ENCODE measurements at regions not wholly inside any gene's neighbourhood (a gene's known extent, or its start where the extent isn't known, plus 50 kb on each side); places are given as distances from the start of the nearest gene placed in this dataset.
"Not testable (repeated sequence)": the region's sequence is repeated elsewhere in the genome, so short reads cannot be mapped to it uniquely, and the experiment has no call there.

GRCh38 chr9:31683116-31683515, 701.3 kb upstream of the ACO1 start:
- no peak for DNase-seq

DNA sequence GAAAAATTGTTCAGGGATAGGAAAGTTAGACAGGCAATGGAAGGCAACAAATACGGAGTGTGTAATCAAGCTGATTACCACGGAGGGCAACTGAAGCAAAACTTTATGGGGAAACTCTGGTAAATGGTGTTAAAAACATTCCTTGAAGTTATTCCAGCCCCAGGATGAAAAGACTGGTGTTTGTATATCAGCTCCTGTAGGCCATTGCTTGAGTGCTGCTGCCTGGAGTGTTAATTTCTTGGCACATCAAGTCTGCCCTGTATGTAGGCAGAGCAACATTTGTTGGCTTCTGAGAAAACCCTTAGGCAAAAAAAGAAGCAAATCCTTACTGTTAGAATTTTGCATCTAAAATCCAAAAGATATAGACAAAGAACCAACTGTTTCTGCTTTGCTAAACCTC, 686.5 kb upstream of the ACO1 start:
- no peak for DNase-seq

DNA sequence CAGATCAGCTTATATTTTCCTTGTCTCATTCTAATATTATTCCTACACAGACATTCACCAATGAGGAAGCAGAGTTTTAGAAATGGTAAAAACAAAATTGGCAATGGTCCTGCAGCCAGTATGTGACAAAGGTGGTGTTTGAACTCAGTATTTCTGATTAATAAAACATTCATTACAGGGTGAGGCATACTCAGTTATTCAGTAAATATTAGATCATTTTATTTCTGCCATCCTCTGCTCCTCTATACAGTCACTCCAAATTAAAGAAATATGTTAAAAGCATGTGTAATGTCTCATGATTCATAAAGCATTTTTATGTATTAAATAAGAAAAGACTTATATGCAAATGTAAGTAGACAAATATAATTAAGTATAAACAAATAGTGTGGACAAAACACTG, 684.6 kb upstream of the ACO1 start:
- no peak for DNase-seq

DNA sequence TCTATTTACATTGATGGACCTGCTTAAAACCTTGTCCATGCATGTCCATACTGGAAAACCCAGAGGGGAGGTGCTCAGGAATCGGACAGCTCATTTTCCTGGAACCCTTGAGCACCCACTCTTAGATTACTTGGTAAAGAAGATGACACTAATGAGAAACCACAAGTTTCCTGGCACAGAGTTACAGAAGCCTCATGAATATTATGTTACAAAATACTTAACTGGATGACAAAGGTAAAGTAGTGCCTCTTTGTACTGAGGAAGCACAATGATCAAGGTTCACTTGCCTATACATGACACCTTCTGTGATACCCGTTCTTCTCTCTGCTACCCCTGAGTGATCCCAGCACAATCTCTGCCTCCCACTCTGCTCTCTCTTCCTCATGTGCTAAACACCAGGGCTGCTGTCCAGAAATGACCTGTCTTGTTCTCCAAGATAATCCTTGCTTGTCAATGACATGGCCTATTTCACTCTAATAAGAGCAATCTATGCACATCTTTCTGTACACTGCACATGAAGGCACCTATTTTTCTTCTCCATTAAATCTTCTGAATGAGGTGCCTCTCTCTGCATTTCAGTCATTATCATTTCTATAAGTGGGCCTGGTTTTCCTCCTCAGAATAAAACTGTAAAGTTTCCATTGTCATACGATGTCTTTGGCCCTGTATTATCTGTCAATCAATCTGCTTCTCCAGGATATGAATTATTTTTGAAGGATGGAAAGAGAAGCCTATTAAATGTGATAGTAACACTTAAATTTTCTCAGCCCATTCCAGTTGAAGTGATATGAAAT, 684.0 kb upstream of the ACO1 start:
- no peak for DNase-seq

- DNase-seq, result no peak
Observed at GRCh38 chr9:31702957-31703356, 681.5 kb upstream of the ACO1 start.

- no peak for DNase-seq
Observed at GRCh38 chr9:31715250-31715649, 669.2 kb upstream of the ACO1 start.

GRCh38 chr9:31719262-31719661, 665.2 kb upstream of the ACO1 start:
- DNase-seq, result no peak

DNA sequence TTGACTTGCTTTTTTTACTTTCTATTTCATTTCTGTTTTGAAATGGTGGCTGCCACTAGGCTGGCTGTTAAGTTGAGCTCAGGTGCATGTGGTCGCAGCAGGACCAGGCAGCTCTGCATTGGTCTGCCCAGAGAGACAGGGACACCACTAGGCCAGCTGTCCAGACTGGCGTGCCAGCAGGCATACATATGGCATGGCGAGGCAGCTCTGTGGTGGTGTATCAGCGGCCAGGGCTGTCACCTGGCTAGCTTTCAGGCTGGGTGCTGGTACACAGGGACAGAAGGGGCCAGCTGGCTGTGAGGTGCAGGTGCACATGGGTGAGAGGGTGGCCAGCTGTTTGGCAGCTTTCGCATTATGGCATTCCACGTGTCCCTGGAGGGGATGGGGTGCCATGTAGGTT, 654.0 kb upstream of the ACO1 start:
- no peak for DNase-seq

- DNase-seq, result no peak
Observed at GRCh38 chr9:31733166-31733565, 651.3 kb upstream of the ACO1 start.

GRCh38 chr9:31736581-31737179, 647.8 kb upstream of the ACO1 start:
- no peak for DNase-seq

DNA sequence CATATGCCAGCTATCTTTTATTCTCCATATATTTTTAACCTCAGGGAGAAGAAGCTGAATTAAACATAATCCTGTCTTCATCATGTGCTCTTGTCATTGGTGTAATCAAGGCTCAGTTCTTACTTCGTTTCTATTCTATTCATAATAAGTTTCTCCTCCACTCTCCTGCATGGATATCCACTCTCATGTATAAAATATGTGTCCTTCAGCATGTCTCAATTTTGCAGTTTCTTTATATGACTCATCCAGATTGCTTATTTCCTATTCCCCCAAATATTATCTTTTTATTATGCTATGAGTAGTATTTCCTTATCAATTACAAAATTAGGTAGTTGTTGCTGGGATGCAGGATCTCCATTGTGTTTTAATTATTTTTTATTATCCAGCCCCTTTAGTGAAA, 643.7 kb upstream of the ACO1 start:
- no peak for DNase-seq

GRCh38 chr9:31744589-31744988, 639.9 kb upstream of the ACO1 start:
- no peak for DNase-seq

GRCh38 chr9:31745468-31745867, 639.0 kb upstream of the ACO1 start:
- DNase-seq, result no peak

GRCh38 chr9:31745886-31746285, 638.6 kb upstream of the ACO1 start:
- DNase-seq, result no peak

GRCh38 chr9:31753756-31754155, 630.7 kb upstream of the ACO1 start:
- DNase-seq, result no peak

DNA sequence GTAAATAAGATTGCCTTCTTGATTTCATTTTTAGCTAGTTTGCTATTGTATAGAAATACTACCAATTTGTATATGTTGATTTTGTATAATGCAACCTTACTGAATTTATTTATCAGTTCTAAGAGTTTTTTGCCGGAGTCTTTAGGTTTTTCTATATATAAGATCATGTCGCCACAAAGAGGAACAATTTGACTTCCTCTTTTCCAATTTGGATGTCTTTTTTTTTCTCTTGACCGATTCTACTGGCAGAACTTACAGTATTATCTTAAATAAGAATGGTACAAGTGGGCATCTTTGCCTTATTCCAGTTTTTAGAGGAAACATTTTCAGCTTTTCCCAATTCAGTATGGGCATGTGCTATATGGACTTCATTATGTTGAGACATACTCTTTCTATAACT, 624.7 kb upstream of the ACO1 start:
- no peak for DNase-seq

DNA sequence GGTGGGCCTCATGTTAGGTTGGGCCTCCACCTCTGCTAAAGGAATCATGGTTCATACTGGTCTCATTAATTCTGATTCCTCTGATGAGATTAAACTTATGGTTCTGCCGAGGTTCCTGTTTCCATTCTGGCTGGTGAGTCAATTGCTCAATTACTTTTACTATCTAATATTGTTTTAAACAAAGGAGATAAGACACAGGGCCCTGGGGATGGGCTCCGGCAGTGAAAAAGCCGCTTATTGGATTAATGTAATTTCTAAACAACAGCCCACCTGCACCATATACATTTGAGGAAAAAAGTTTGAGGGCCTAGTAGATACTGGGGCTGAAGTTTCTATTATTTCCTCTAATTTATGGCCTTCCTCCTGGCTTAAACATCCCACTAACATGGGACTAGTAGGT, 610.4 kb upstream of the ACO1 start:
- DNase-seq, result not testable (repeated sequence)

DNA sequence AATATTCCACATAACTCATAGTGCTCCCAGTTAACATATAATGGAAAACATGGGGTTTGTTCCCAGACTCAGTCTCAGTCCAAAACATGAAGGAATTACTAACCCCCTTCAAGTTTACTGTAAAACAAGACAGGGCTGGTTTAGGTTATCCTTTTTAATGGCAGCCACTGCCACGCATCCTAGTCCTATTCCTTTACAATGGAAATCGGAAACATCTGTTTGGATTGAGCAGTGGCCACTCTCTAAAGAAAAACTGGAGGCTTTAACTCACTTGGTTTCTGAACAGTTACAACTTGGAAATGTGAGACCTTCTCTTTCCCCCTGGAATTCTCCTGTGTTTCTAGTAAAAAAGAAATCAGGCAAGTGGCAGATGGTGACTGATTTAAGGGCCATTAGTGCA, 609.9 kb upstream of the ACO1 start:
- no peak for DNase-seq

DNA sequence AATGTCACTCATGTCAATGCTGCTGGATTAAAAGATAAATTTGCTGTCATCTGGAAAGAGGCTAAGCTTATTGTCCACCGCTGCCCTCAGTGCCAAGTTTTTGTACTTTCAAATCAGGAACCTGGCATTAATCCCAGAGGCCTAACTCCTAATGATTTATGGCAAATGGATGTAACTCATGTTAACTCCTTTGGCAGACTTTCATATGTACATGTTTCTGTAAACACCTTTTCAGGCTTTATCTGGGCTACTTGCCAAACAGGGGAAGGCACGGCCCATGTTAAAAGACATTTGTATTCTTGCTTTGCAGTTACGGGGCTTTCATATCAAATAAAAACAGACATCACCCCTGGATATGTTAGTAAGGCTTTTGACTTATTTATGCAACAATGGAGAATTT, 608.0 kb upstream of the ACO1 start:
- no peak for DNase-seq

- DNase-seq, result no peak
Observed at GRCh38 chr9:31783491-31783890, 601.0 kb upstream of the ACO1 start.

- DNase-seq, result no peak
Observed at GRCh38 chr9:31790720-31791119, 593.7 kb upstream of the ACO1 start.

DNA sequence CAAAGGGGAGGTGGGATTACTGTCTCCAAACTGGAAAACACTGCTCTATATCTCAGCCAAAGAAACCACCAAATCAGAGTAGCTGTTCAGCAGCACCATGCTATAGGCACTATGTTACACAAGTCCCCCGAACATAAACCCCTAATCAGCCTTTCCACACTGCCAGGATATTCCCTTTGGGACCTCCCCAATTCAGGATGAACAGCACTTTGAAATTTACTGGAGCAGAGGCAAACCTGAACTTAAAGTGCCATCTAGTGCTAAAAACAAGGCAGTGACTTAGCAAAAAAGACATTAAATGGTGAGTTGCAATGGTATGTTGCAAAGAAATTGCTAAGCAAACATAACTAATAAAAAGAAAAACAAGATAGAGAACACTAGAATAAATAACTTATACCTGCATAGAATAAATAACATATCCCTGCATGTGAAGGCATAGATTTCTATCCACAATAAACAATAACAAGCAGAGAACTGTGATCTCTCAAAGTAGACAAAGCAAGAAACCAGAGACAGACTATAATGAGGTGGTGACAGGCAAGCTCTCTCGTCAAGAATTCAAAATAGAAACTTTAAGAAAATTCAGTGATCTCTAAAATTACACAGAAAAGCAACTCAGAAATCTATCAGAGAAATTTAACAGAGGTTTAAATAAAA, 584.4 kb upstream of the ACO1 start:
- DNase-seq, result no peak

- DNase-seq, result no peak
Observed at GRCh38 chr9:31807574-31808256, 576.7 kb upstream of the ACO1 start.

- DNase-seq, result no peak
Observed at GRCh38 chr9:31808766-31809165, 575.7 kb upstream of the ACO1 start.

Data from activated CD4-positive, CD25-positive, alpha-beta regulatory T cell treated with anti-CD3 and anti-CD28 coated beads, Interleukin-2, amount 50 U/mL, for 72 hours (primary cell).